ENCODE measurements at regions not wholly inside any gene's neighbourhood (a gene's known extent, or its start where the extent isn't known, plus 50 kb on each side); places are given as distances from the start of the nearest gene placed in this dataset.

DNA sequence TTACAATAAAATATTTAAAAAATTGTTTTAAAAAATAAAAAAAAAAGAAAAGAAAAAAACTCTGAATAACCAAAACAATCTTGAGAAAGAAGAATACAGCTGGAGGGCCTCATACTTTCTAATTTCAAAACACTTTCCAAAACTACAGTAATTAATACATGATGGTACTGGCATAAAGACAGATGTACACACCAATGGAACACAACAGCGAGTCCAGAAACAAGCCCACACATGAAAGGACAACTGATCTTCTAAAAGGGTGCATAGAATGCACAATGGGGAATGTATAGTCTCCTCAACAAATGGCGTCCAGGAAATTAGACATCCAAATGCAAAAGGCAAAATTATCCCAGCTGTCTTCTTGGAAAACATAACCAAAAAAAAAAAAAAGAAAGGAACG lies 99.6 kb downstream of the LURAP1L start:
- no peak for TF ChIP-seq CTCF (IDR thresholded peaks at IDR 0.05; ENCODE audit: control insufficient read depth, extremely low read depth, insufficient read depth)
- no peak overlapping the region for H3K4me3 ChIP-seq (ENCODE audit: low read depth, low read length)
- DNase-seq (ENCODE audit: low read depth): no peak

GRCh38 chr9:12875191-12875590 lies 100.4 kb downstream of the LURAP1L start:
- no peak for DNase-seq (ENCODE audit: low read depth)
- TF ChIP-seq CTCF (IDR thresholded peaks at IDR 0.05; ENCODE audit: control insufficient read depth, extremely low read depth, insufficient read depth): no peak
- no peak overlapping the region for H3K4me3 ChIP-seq (ENCODE audit: low read depth, low read length)

GRCh38 chr9:12876872-12877271 lies 102.1 kb downstream of the LURAP1L start:
- no peak for TF ChIP-seq CTCF (IDR thresholded peaks at IDR 0.05; ENCODE audit: control insufficient read depth, extremely low read depth, insufficient read depth)
- H3K4me3 ChIP-seq (ENCODE audit: low read depth, low read length): no peak overlapping the region

GRCh38 chr9:12878351-12878978 lies 103.6 kb downstream of the LURAP1L start:
- DNase-seq (ENCODE audit: low read depth): no peak

More at GRCh38 chr9:12876872-12877271, 102.1 kb downstream of the LURAP1L start:
- DNase-seq (ENCODE audit: low read depth): no peak

GRCh38 chr9:12879961-12880360 lies 105.1 kb downstream of the LURAP1L start:
- no peak overlapping the region for H3K4me3 ChIP-seq (ENCODE audit: low read depth, low read length)
- no peak for TF ChIP-seq CTCF (IDR thresholded peaks at IDR 0.05; ENCODE audit: control insufficient read depth, extremely low read depth, insufficient read depth)
- DNase-seq (ENCODE audit: low read depth): no peak

More at GRCh38 chr9:12878351-12878978, 103.6 kb downstream of the LURAP1L start:
- no peak for TF ChIP-seq CTCF (IDR thresholded peaks at IDR 0.05; ENCODE audit: control insufficient read depth, extremely low read depth, insufficient read depth)
- H3K4me3 ChIP-seq (ENCODE audit: low read depth, low read length): no peak overlapping the region

GRCh38 chr9:12880406-12881015 lies 105.7 kb downstream of the LURAP1L start:
- H3K4me3 ChIP-seq (ENCODE audit: low read depth, low read length): no peak overlapping the region
- no peak for DNase-seq (ENCODE audit: low read depth)
- TF ChIP-seq CTCF (IDR thresholded peaks at IDR 0.05; ENCODE audit: control insufficient read depth, extremely low read depth, insufficient read depth): no peak

DNA sequence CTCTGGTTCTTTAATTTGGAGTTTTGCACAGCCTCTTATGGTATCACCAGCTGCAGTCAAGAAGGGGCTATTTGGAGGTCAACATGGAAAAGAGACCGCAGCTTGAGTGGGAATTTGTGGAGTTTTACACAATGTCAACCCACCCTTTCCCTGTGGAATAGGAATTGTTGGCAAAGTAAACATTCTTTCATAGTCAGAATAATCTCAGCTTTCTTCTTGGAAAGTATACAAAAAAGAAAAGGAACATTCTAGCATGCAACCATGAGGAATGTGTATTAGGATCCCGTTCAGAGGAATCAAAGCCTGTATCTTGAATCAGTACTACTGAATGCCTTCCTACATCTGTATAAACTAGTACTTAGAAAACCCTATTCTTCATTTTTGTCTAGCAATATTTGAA lies 107.6 kb downstream of the LURAP1L start:
- DNase-seq (ENCODE audit: low read depth): no peak
- H3K4me3 ChIP-seq (ENCODE audit: low read depth, low read length): no peak overlapping the region
- TF ChIP-seq CTCF (IDR thresholded peaks at IDR 0.05; ENCODE audit: control insufficient read depth, extremely low read depth, insufficient read depth): no peak

All from LNCaP clone FGC (cell line).